PC-3 (cell line): ENCODE measurements at regions not wholly inside any gene's neighbourhood (a gene's known extent, or its start where the extent isn't known, plus 50 kb on each side); places are given as distances from the start of the nearest gene placed in this dataset.

Experiments used
- CTCF ChIP-seq: fragments of 300-600 bp; sonication (generic); conservative IDR thresholded peaks from 2 replicates; pipeline ENCODE4 v1.5.1; 2017; ENCODE audit warnings: antibody characterized with exemption, low read depth, mild to moderate bottlenecking, low read length
- EZH2 ChIP-seq: fragments of 300-600 bp; sonication (generic); IDR thresholded peaks from one replicate; pipeline ENCODE4 v1.6.1; 2017; ENCODE audit warnings: antibody characterized with exemption, mild to moderate bottlenecking, low read length; ENCODE audit not compliant: unreplicated experiment
- EZH2phosphoT487 ChIP-seq: fragments of 300-600 bp; sonication (generic); IDR thresholded peaks from 2 replicates; pipeline ENCODE4 v1.6.1; 2018; ENCODE audit warnings: mild to moderate bottlenecking, antibody characterized with exemption, low read length, borderline replicate concordance

GRCh38 chr15:39151545-39151944, 429.3 kb upstream of the THBS1 start:
- no peak for TF ChIP-seq CTCF
- TF ChIP-seq EZH2: no peak
- TF ChIP-seq EZH2phosphoT487: no peak
